HAP-1 (cell line): ENCODE measurements at regions not wholly inside any gene's neighbourhood (a gene's known extent, or its start where the extent isn't known, plus 50 kb on each side); places are given as distances from the start of the nearest gene placed in this dataset.

ENCODE experiments used
- DNase-seq, 2 experiments: peaks; one replicate each; pipeline ENCODE4 v3.0.0-alpha.2; 2016 to 2020; ENCODE audit warnings: low spot score in 2 of 2
- H3K27me3 ChIP-seq: fragments of 250-450 bp; sonication (Bioruptor Pico); 2 replicates; pipeline ENCODE4 v1.5.1; 2020; ENCODE audit warnings: low read depth, mild to moderate bottlenecking, moderate library complexity
- H3K36me3 ChIP-seq: fragments of 250-450 bp; sonication (Bioruptor Pico); replicated peaks from 2 replicates; pipeline ENCODE4 v1.5.1; 2020; ENCODE audit warnings: mild to moderate bottlenecking
- H3K4me1 ChIP-seq: fragments of 250-450 bp; sonication (Bioruptor Pico); 2 replicates; pipeline ENCODE4 v1.5.1; 2020; ENCODE audit warnings: mild to moderate bottlenecking
- H3K4me3 ChIP-seq: fragments of 250-450 bp; sonication (Bioruptor Pico); 2 replicates; pipeline ENCODE4 v1.5.1; 2020; ENCODE audit warnings: mild to moderate bottlenecking, moderate library complexity
- H3K9me3 ChIP-seq: fragments of 250-450 bp; sonication (Bioruptor Pico); 2 replicates; pipeline ENCODE4 v1.5.1; 2020; ENCODE audit warnings: mild to moderate bottlenecking, moderate library complexity
- in situ Hi-C: fragments of 300-500 bp; cut with MboI; formaldehyde crosslinking; loops from 3 replicates; pipeline ENCODE4 v1.14.3; 2020; ENCODE audit warnings: low sequenced_read_pairs, inconsistent platforms, mixed read lengths

- no peak for DNase-seq
- Histone ChIP-seq H3K36me3 (no peaks in the 10 kb centered on the region), H3K4me3 (no peak overlapping the region), H3K27me3 (no peaks in the 10 kb centered on the region), H3K9me3 (no peaks in the 10 kb centered on the region), H3K4me1 (no peaks in the 10 kb centered on the region)
- in situ Hi-C loops = no loop called here
Observed at GRCh38 chr20:7806831-7807230, 133.4 kb downstream of the HAO1 start.

- H3K9me3 ChIP-seq = no peaks in the 10 kb centered on the region
- no peaks in the 10 kb centered on the region for H3K27me3 ChIP-seq
- no peak for DNase-seq
- no peaks in the 10 kb centered on the region for H3K4me1 ChIP-seq
- H3K36me3 ChIP-seq = no peaks in the 10 kb centered on the region
- in situ Hi-C loops = no loop called here
- H3K4me3 ChIP-seq = no peak overlapping the region
Observed at GRCh38 chr20:7817286-7817685, 123.0 kb downstream of the HAO1 start.

- no peaks in the 10 kb centered on the region for H3K4me1 ChIP-seq
- no peaks in the 10 kb centered on the region for H3K9me3 ChIP-seq
- no peak overlapping the region for H3K4me3 ChIP-seq
- in situ Hi-C loops = no loop called here
- H3K27me3 ChIP-seq = no peaks in the 10 kb centered on the region
- no peak for DNase-seq
- no peaks in the 10 kb centered on the region for H3K36me3 ChIP-seq
Observed at GRCh38 chr20:7818477-7818876, 121.8 kb downstream of the HAO1 start.

- Histone ChIP-seq H3K9me3 (no peaks in the 10 kb centered on the region), H3K27me3 (no peaks in the 10 kb centered on the region), H3K36me3 (no peaks in the 10 kb centered on the region), H3K4me1 (no peaks in the 10 kb centered on the region), H3K4me3 (no peak overlapping the region)
- no peak for DNase-seq
- in situ Hi-C loops = no loop called here
Observed at GRCh38 chr20:7820897-7821296, 119.4 kb downstream of the HAO1 start.

- Histone ChIP-seq H3K36me3 (no peaks in the 10 kb centered on the region), H3K27me3 (no peaks in the 10 kb centered on the region; the same call in 1 of the 2 replicates), H3K4me1 (no peaks in the 10 kb centered on the region), H3K4me3 (no peak overlapping the region), H3K9me3 (no peaks in the 10 kb centered on the region)
- in situ Hi-C loops = no loop called here
- DNase-seq = no peak
Observed at GRCh38 chr20:7822772-7823171, 117.5 kb downstream of the HAO1 start.

- Histone ChIP-seq H3K4me3 (no peak overlapping the region), H3K36me3 (no peaks in the 10 kb centered on the region), H3K4me1 (no peaks in the 10 kb centered on the region), H3K9me3 (no peaks in the 10 kb centered on the region), H3K27me3 (no peaks in the 10 kb centered on the region; the same call in 1 of the 2 replicates)
- no peak for DNase-seq
- in situ Hi-C loops = no loop called here
Observed at GRCh38 chr20:7828437-7828836, 111.8 kb downstream of the HAO1 start.

- Histone ChIP-seq H3K9me3 (no peaks in the 10 kb centered on the region), H3K36me3 (no peaks in the 10 kb centered on the region), H3K4me3 (no peak overlapping the region), H3K4me1 (no peaks in the 10 kb centered on the region), H3K27me3 (no peaks in the 10 kb centered on the region; the same call in 1 of the 2 replicates)
- in situ Hi-C loops = no loop called here
- DNase-seq = no peak
Observed at GRCh38 chr20:7829031-7829430, 111.2 kb downstream of the HAO1 start.

GRCh38 chr20:7829776-7830175, 110.5 kb downstream of the HAO1 start:
- H3K36me3 ChIP-seq = no peaks in the 10 kb centered on the region
- H3K4me1 ChIP-seq = no peaks in the 10 kb centered on the region
- H3K9me3 ChIP-seq = no peaks in the 10 kb centered on the region
- H3K4me3 ChIP-seq = no peak overlapping the region
- in situ Hi-C loops = no loop called here
- DNase-seq = no peak
- no peaks in the 10 kb centered on the region; the same call in 1 of the 2 replicates for H3K27me3 ChIP-seq
